ENCODE measurements at regions not wholly inside any gene's neighbourhood (a gene's known extent, or its start where the extent isn't known, plus 50 kb on each side); places are given as distances from the start of the nearest gene placed in this dataset.

DNA sequence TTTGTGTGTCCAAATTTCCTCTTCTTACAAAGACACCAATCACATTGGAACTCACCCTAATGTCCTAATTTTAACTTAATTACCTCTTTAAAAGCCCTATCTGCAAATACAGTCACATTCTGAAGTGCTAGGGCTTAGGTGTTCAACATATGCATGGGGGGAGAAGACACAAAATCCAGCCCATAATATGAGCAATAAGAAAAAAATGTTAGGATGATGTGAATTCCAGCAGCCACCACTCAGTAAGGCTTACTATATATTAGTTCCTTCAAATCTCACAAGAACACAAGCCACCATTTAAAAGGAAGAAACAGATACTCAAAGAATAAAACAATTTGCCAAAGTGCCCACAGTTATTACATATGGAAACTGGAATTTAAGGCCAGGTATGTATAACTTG lies 285.7 kb downstream of the EPHA4 start:
- no peak for DNase-seq
- Mint-ChIP-seq H3K4me3 (no peak overlapping the region), H3K27me3 (peaks cover 0 to 7% (median 0%) of the 10 kb centered on the region in 3 donors), H3K4me1 (peaks cover 0 to 4% (median 0%) of the 10 kb centered on the region in 3 donors), H3K27ac (no peak overlapping the region), H3K36me3 (no peaks in the 10 kb centered on the region), H3K9me3 (no peaks in the 10 kb centered on the region)
- no peak for ATAC-seq (ENCODE audit: low read depth in 2 of 2)

DNA sequence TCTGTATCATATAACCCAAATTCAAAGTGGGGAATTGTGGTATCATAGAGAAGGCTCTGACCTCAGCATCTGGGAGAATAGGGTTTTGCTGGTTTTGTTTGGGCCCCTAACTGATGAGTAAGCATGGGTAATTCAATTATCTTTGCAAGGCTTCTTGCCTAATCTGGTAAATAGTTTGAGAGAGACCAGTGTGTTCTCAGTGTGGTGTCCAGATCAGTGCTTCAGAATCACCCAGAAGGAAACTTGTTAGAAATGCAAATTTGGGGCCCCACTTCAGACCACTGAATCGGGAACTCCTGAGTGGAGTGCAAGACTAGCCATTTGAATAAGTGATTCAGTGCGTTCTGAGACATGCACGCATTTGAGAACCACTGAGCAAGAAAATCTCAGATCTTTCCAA lies 282.7 kb downstream of the EPHA4 start:
- Mint-ChIP-seq H3K4me3 (no peak overlapping the region), H3K9me3 (no peaks in the 10 kb centered on the region), H3K4me1 (peaks cover 0 to 2% (median 2%) of the 10 kb centered on the region in 3 donors), H3K27me3 (peaks cover 0 to 7% (median 0%) of the 10 kb centered on the region in 3 donors), H3K27ac (peak overlapping the region in 1 of 6 donors; percentile 57), H3K36me3 (no peaks in the 10 kb centered on the region)
- no peak for ATAC-seq (ENCODE audit: low read depth in 2 of 2)
- no peak for DNase-seq

DNA sequence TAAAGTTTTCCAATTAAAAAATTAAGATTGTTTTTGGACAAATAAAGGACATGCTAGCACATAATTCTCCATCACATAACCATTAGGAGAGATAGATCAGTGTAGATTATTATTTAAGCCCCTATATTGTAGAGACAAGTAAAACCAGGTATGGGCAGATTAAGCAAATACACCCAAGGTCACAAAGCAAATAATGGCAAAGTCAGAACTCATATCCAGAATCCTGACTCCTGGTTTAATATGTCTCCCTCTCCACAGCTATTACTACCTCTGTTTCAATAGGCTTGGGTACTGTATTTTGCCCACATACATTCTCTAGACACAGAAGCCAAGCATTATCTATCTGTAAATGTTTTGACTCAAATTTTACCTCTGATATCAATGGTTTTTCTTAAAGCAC lies 282.3 kb downstream of the EPHA4 start:
- peaks cover 0 to 7% (median 0%) of the 10 kb centered on the region in 3 donors for H3K27me3 Mint-ChIP-seq
- no peaks in the 10 kb centered on the region for H3K9me3 Mint-ChIP-seq
- DNase-seq (no peak), ATAC-seq (ENCODE audit: low read depth in 2 of 2) (no peak)
- H3K27ac Mint-ChIP-seq: no peak overlapping the region
- no peak overlapping the region for H3K4me3 Mint-ChIP-seq
- H3K4me1 Mint-ChIP-seq: peaks cover 0 to 5% (median 4%) of the 10 kb centered on the region in 3 donors
- H3K36me3 Mint-ChIP-seq: no peaks in the 10 kb centered on the region

DNA sequence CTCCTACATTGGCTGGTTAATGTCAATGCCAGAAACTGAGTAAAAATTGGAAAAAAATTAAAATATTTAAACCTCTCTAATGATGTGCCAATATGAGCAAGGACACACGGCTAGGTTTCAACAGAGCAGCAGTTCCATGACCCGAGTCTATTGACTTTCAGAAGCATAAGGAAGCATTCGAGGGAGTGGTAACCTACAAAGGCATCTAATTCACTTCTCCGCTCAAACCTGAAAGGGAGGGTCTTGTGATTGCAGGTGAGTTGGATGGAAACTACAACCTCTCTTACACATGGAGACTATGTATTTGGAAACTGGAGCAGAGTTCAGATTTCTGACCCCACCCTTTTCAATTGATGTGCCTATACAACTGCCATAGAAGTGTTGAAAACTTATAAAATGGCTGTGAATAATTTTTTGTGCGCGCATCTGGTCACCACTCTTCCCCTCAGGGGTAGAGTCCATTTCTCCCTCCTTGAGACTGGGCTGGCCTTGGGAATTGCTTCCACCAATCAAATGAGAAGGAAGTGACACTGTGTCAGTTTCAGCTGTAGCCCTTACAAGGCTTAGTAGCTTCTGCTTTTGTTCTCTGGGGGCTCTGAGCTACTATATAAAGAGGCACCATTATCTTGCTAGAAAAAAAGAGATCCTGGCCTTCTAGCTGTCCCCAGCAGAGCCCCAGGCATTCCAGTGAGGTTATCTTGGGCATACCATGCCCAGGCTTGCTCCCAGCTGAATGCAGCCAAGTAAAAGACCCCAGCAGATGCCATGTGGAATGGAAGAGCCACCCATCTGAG lies 278.0 kb downstream of the EPHA4 start:
- ATAC-seq (ENCODE audit: low read depth in 2 of 2) (peak in 1 of 2 donors; percentile 36), DNase-seq (no peak)
- Mint-ChIP-seq H3K4me1 (peaks cover 0 to 8% (median 4%) of the 10 kb centered on the region in 3 donors), H3K4me3 (no peak overlapping the region), H3K27ac (peak overlapping the region in 1 of 6 donors; percentile 72), H3K27me3 (peaks cover 0 to 5% (median 0%) of the 10 kb centered on the region in 3 donors), H3K36me3 (no peaks in the 10 kb centered on the region), H3K9me3 (no peaks in the 10 kb centered on the region)

DNA sequence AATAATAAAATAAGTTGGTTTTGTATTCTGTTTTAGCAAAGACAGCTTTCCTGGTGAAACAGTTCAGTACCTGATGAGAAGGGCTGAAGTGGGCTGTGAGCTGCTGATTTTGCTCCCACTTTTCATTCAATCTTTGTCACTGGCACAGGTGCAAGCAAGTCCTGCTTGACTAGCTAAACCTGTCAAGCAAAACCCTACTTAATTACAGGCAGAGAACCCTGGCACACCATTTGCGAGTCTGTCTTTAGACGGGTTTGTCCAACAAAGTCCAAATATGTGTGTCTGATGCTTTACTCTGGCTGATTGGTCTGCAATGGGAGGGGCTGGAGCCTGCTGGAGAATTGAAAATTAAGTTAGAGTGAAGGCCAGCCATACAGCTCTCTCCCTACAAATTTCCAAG lies 267.2 kb downstream of the EPHA4 start:
- H3K4me1 Mint-ChIP-seq: no peaks in the 10 kb centered on the region
- DNase-seq: no peak
- H3K27me3 Mint-ChIP-seq: peaks cover 0 to 4% (median 0%) of the 10 kb centered on the region in 3 donors
- no peaks in the 10 kb centered on the region for H3K36me3 Mint-ChIP-seq
- no peak for ATAC-seq (ENCODE audit: low read depth in 2 of 2)
- H3K27ac Mint-ChIP-seq: no peak overlapping the region
- no peak overlapping the region for H3K4me3 Mint-ChIP-seq
- H3K9me3 Mint-ChIP-seq: peaks cover 0 to 2% (median 0%) of the 10 kb centered on the region in 7 donors

DNA sequence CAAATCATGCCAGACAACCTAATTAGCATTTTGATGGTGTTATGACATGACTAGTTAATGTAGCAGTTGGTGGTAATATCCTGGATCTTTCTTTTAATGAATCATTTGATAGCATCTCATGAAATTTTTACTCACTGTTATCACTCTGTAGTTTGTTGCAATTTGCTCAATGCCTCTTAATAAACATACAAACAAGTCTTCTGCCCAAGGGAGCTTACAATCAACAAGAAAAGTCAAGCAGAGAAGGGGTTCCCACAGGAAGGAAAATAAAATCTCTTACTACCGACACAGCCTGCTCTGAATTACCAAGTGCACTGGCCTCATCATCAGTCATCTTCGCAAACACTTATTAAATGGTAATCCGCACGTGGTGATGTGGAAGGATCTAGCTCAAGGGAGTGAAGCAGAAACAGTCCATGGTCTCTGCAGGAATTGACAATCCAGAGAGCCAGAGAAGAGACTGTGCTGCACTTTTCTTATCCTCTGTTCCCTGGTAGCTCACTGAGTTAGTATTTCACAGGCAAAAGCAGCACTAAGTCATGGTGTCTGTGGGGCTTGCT lies 263.5 kb downstream of the EPHA4 start:
- no peak for DNase-seq
- ATAC-seq (ENCODE audit: low read depth in 2 of 2): no peak
- H3K4me3 Mint-ChIP-seq: no peak overlapping the region
- no peaks in the 10 kb centered on the region for H3K36me3 Mint-ChIP-seq
- peaks cover 0 to 4% (median 0%) of the 10 kb centered on the region in 3 donors for H3K27me3 Mint-ChIP-seq
- H3K4me1 Mint-ChIP-seq: peaks cover 0 to 4% (median 0%) of the 10 kb centered on the region in 3 donors
- H3K9me3 Mint-ChIP-seq: no peaks in the 10 kb centered on the region
- no peak overlapping the region for H3K27ac Mint-ChIP-seq

DNA sequence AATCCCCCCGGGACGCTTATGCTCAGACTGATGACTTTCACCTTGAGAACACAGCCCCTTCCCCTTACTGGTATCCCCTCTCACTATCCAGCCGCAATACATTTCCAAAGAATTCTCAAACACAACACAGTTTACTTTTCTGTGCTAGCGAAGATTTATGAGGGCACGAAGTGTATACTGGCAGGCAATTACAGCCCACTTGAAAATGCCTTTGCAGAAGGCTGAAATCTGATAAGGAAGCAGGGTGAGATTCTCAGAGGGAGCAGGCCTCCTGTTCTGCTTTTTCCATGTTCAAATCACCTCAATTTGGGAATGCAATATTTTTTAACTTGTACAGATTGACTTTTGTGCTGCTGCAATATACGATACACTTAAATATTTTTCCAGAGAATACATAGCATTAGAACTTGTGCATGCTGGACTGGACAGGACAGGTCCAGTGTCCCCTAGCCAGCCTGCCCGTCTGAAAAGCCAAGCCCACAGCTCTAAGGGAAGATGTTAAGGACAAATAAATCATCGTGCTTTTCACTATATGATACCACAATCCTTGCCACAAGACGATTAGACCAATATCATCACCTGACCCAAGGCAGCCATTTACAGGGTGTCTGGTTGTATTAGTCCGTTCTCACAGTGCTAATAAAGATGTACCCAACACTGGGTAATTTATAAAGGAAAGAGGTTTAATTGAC lies 262.1 kb downstream of the EPHA4 start:
- no peaks in the 10 kb centered on the region for H3K9me3 Mint-ChIP-seq
- H3K36me3 Mint-ChIP-seq: no peaks in the 10 kb centered on the region
- peak overlapping the region in 1 of 8 donors; percentile 13 for H3K4me3 Mint-ChIP-seq

DNA sequence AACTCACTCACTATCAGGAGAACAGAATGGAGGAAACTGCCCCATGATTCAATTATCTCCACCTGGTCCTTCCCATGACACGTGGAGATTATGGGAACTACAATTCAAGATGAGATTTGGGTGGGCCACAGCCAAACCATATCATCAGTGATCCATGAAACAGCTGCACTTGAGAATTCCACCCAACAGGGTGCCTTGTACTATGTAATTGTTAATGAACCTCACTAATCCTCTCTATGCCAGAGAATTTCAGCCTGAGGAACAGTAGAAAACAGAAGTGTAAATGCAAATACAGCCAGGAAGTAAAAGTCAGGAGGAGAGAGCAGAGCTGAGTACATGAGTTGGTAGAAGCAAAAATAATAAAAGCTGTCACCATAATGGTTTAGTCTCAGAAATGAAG lies 261.4 kb downstream of the EPHA4 start:
- H3K27ac Mint-ChIP-seq: no peak overlapping the region
- H3K27me3 Mint-ChIP-seq: no peaks in the 10 kb centered on the region
- H3K36me3 Mint-ChIP-seq: no peaks in the 10 kb centered on the region
- ATAC-seq (ENCODE audit: low read depth in 2 of 2) (no peak), DNase-seq (no peak)
- H3K4me3 Mint-ChIP-seq: no peak overlapping the region
- peaks cover 0 to 4% (median 0%) of the 10 kb centered on the region in 3 donors for H3K4me1 Mint-ChIP-seq
- H3K9me3 Mint-ChIP-seq: no peaks in the 10 kb centered on the region

More for the DNA sequence above, 262.1 kb downstream of the EPHA4 start:
- peaks cover 0 to 4% (median 0%) of the 10 kb centered on the region in 3 donors for H3K4me1 Mint-ChIP-seq
- ATAC-seq (ENCODE audit: low read depth in 2 of 2): no peak
- DNase-seq: no peak
- H3K27ac Mint-ChIP-seq: no peak overlapping the region
- H3K27me3 Mint-ChIP-seq: no peaks in the 10 kb centered on the region

DNA sequence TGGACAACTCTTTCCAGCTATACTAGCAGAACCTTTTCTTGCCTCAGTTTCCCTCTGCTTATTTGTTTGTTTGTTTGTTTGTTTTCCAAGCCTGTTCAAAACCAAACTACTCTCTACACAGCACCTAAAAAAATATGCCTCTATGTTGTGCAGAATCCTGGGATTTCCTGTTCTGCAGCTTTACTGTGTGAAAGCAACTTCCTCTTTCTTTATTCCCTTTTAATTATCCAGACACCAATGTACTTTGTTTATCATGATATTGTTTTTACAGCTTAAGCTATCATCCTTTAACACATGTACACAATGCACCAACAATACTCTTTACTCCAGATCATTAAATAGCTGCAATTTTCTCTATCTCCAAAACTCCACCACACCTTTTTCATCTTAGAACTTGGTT lies 259.5 kb downstream of the EPHA4 start:
- ATAC-seq (ENCODE audit: low read depth in 2 of 2): no peak
- H3K27me3 Mint-ChIP-seq: no peaks in the 10 kb centered on the region
- H3K36me3 Mint-ChIP-seq: no peaks in the 10 kb centered on the region
- H3K9me3 Mint-ChIP-seq: no peaks in the 10 kb centered on the region
- no peak overlapping the region for H3K27ac Mint-ChIP-seq
- H3K4me3 Mint-ChIP-seq: no peak overlapping the region
- DNase-seq: no peak
- peaks cover 0 to 4% (median 0%) of the 10 kb centered on the region in 3 donors for H3K4me1 Mint-ChIP-seq

DNA sequence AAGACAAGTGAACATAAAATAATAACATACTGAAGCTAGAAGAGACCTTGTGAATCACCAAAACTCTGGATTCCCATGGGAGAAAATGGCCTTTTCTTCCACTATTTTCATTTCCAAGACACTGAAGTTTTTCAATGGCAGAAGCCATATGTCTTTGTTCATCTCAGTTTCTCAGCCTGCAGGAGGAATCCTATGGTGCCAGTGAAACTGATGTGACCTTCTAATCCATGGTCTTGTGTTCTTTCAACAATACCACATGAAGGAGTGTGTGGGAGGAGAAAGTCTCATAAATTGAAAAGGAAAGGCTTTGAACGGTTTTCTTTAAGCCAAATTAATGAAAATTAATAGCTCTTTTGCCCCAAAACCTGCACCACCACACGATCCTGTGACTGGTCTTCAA lies 257.3 kb downstream of the EPHA4 start:
- Mint-ChIP-seq H3K4me1 (peaks cover 0 to 4% (median 0%) of the 10 kb centered on the region in 3 donors), H3K36me3 (no peaks in the 10 kb centered on the region), H3K4me3 (no peak overlapping the region), H3K27me3 (peaks cover 0 to 6% (median 5%) of the 10 kb centered on the region in 3 donors), H3K9me3 (no peaks in the 10 kb centered on the region), H3K27ac (no peak overlapping the region)
- ATAC-seq (ENCODE audit: low read depth in 2 of 2): no peak
- no peak for DNase-seq

DNA sequence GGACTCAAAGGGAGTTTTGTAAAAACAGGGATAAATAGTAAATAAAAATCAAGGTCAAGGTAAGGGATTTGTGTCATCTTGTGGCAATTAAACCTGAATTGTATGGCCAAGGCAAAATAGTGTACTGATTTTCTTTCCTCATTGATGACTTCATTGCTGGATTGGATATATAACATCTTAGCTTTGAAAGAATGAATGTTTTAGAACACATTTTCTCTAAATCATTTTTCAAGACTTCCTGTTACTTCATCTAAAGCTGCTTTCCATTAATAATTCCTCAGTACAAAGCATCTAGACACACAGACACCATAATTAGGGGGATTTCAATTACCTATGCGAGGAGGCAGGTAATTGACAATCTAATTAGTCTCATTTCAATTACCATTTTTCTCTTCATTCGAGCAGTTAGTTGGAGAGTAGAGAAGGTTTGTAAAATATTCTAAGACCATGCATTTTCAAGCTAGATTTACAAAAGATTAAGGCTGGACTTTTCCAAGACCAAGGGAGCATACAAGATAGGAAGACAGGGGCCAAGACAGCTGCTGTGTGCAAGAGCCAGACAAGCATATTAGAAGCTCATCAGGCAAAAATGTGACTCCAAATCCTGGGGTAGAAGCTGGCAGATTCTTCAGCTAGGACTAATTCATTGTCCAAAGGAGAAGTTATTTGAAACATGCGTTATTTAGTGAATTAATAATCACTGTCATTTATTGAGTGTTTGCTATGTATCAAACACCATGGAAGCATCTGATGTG lies 253.6 kb downstream of the EPHA4 start:
- Mint-ChIP-seq H3K27me3 (peaks cover 6 to 15% (median 11%) of the 10 kb centered on the region in 3 donors), H3K4me3 (no peak overlapping the region), H3K4me1 (no peaks in the 10 kb centered on the region), H3K36me3 (no peaks in the 10 kb centered on the region), H3K9me3 (no peaks in the 10 kb centered on the region), H3K27ac (no peak overlapping the region)
- ATAC-seq (ENCODE audit: low read depth in 2 of 2): no peak
- no peak for DNase-seq

DNA sequence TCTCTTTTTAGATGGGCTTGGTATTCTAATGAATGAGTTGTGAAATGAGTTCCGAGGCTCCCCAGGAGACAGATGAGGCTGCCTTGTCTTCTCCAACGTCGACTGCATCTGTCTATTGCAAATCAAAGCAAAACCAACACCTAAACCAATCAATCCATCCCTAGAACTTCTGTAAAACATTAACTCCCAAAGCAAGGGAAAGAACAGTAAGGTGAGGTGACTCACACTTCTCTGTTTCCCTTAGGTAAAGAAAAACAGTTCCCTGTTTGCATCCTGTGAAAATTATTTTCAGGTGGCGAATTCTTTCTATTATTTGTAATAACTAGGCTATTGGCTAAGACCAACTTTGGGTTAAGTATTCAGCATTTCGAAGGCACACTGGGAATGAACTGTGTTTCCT lies 249.4 kb downstream of the EPHA4 start:
- peaks cover 6 to 15% (median 11%) of the 10 kb centered on the region in 3 donors for H3K27me3 Mint-ChIP-seq
- no peak overlapping the region for H3K27ac Mint-ChIP-seq
- no peak for ATAC-seq (ENCODE audit: low read depth in 2 of 2)

DNA sequence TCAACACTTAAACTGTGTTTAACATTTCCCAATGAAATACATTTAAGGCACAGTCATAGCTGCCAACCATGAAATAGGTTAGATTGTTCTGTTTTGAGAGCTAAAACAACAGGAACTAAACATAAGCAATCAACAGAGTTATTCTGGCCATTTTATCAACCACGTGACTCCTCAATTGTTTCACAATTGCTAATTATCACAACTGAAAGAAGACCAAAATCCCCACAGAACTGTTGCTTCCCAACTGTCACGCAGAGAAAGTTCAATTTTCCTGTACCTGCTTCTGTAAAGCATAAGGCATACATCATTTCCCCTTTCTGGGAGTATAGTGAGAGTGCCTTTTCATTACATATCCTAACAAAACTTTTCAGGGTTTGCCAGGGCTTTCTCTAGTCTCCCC lies 248.6 kb downstream of the EPHA4 start:
- ATAC-seq (ENCODE audit: low read depth in 2 of 2) (no peak), DNase-seq (no peak)
- H3K27me3 Mint-ChIP-seq: peaks cover 6 to 13% (median 8%) of the 10 kb centered on the region in 3 donors
- H3K4me1 Mint-ChIP-seq: no peaks in the 10 kb centered on the region
- no peak overlapping the region for H3K27ac Mint-ChIP-seq
- H3K4me3 Mint-ChIP-seq: no peak overlapping the region
- H3K36me3 Mint-ChIP-seq: no peaks in the 10 kb centered on the region
- peaks cover 0 to 18% (median 6%) of the 10 kb centered on the region in 7 donors for H3K9me3 Mint-ChIP-seq

More for the DNA sequence above, 249.4 kb downstream of the EPHA4 start:
- Mint-ChIP-seq H3K36me3 (no peaks in the 10 kb centered on the region), H3K9me3 (peaks cover 0 to 11% (median 4%) of the 10 kb centered on the region in 7 donors), H3K4me1 (no peaks in the 10 kb centered on the region), H3K4me3 (no peak overlapping the region)
- DNase-seq: no peak

Data from naive B cell (primary cell).